Ureter (tissue), 1 donor: ENCODE measurements at regions not wholly inside any gene's neighbourhood (a gene's known extent, or its start where the extent isn't known, plus 50 kb on each side); places are given as distances from the start of the nearest gene placed in this dataset.

ENCODE experiments used
- DNase-seq: peaks from one replicate; pipeline ENCODE4 v3.0.0-alpha.2; 2020; ENCODE audit warnings: low spot score
- donor health status: DM: yes; HTN: yes; CAD: no.

DNA sequence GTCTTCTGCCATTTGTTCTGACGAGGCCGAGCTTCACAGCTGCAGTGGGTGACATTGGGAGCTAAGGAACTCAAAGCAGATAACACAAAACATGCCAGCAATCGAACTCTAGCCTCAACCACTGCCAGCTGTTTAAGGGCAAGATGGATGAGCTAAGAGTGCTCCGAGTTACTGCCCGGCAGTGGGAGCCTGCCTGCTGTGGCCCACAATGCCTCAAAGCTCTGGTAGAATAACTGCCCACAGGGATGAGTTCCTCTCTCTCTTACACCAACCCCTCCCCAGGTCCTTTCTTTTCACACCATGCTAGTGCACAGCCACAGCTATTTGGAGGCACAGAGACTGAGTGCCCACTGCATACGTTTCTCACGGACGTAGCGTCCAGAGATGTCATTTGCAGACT is 330.5 kb downstream of the FGF9 start:
- DNase-seq: no peak

DNA sequence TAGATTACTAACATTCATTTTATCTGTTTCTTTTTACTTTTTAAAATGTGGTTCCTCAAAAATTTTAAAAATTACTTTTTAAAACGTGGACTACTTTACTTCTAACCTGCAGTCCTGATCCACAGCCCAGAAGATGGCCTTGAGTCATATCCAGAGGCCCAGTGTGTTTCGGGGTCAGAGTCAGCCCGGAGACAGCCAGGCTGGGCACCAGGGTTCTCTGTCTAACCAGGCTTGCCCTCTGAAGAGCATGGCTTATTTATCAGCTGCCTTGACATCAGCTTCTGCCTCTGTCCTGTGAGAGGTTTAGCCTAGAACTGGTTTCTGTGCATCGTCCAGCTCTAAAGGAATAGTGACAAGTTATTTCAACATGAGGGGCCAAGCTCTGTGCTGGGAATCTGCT is 332.0 kb downstream of the FGF9 start:
- no peak for DNase-seq

GRCh38 chr13:22009500-22009899 is 338.6 kb downstream of the FGF9 start:
- no peak for DNase-seq

- no peak for DNase-seq
Observed at GRCh38 chr13:22009937-22010336, 339.1 kb downstream of the FGF9 start.

GRCh38 chr13:22012686-22013085 is 341.8 kb downstream of the FGF9 start:
- no peak for DNase-seq

DNA sequence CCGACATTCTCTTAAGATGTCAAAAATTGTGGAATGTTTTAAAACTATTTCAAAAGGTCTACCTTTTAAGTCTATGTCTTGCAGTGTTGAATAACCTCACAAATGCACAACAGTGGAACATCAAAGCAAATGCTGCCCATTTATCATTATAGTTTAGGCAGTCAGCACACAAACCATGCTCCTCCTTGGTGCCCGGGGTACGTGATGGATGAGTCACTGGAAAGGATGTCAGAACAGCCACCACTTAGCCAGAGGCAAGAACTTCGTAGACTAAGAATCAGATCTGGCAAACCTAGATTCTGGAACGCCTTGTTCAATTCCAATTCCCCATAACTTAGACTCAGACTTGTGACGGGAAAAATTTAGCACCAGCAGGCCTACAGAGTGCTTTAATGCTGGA is 343.6 kb downstream of the FGF9 start:
- no peak for DNase-seq

DNA sequence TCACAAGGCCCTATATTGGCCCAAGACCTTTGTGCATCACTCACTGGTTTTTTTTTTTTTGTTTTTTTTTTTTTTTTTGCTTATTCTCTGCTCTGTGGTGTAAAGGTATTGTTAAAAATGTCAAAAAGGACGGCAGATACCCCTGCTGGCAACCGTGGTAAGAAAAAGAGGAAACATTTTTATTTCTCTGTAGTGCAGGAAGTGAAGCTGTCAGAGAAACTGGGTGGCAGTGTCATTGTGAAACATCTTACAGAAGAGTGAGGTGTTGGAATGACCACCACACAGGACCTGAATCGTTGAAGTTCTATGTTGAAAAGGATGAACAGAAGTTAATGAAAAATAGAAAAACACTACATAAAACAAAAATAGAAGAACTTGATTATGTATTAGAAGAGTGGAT is 346.4 kb downstream of the FGF9 start:
- DNase-seq: no peak

DNA sequence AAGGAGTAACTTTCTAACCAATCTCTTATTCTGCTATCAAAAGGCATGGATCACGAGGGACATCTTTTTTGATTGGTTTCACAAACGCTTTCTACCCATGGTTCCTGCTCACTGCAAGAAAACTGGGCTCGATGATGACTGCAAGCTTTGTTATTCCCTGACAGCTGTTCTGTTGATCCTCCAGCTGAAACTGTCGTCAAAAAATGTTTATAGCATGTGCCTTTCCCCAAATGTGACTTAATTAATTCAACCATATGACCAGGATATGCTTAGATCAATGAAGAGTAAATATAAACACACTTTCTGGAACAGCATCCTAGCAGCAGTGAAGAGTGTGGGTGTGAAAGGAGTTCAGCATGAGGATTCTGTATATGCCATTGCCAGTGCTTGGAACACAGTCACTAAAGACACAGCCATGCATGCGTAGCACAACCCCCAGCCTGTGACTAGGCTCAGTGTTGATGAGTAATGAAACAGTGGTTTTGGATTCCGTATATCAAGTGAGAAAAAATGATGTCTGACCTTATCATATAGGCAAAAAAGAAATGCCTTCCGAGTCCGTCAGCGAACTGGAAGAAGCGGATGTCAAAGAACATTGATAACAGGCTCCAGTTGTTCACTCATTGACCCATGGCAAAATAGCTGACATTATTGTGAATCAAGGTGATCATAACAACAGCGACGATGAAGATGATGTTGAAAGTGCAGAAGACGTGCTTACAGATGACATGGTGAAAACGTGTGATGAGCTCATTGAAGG is 347.4 kb downstream of the FGF9 start:
- DNase-seq: no peak

GRCh38 chr13:22018836-22019210 is 347.9 kb downstream of the FGF9 start:
- no peak for DNase-seq

DNA sequence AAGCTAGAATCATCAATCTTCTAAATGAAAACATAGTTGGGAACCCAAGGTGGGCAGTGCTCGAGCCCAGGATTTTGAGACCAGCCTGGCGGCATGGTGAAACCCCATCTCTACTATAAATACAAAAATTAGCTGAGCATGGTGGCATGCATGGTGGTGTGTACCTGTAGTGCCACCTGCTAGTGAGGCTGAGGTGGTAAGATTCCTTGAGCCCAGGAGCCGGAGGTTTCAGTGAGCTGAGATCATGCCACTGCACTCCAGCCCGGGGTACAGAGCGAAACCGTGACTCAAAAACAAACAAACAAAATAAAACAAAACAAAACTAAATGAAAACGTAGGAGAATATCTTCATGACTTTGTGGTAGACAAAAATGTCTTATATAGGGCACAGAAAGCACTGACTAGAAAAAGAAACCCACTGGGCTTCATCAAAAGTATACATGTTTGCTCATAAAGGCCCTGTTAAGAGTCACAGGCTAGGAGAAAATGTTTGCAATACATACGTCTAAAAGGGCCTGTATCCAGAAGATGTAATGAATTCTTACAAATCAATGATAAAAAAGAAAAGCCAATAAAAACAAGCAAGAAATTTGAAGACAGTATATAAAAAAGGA is 353.6 kb downstream of the FGF9 start:
- no peak for DNase-seq

DNA sequence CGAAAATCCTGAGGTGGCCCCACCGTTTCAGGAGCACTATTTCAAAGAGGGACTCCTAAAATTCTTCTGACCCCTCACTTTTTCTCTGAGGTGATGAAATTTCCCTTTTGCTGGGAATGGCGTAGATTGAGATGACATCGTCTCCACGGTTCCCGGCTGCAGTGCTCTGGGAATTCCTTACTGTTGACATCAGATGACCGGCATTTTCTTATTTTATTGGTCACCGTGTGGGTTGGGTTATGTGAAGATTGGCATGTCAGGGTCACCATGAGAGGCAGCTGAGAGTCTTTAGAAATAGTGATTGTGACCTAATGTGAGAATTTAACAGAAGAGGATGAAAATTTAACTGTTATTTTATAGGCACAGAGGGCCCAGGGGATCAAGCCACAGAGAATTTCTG is 356.7 kb downstream of the FGF9 start:
- DNase-seq: no peak

DNA sequence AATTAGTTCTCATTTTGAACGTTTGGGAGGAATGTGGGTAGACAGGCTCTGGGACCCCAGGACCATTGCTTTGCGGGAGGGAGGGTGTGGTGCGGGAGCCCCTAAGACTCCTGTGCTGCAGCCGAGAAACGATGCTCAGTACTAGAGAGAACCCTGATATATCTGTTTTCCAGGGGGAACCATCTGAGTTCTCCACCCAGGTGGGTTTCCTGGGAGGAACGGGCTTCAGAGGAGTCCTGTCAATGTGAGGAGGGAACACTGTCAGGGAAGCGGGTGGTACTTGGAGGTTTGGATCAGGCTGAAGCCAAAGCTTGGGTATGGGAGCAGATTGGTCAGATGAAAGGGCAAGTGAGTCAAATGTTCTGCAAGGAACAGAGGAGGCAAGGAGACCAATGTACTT is 358.0 kb downstream of the FGF9 start:
- DNase-seq: no peak

DNA sequence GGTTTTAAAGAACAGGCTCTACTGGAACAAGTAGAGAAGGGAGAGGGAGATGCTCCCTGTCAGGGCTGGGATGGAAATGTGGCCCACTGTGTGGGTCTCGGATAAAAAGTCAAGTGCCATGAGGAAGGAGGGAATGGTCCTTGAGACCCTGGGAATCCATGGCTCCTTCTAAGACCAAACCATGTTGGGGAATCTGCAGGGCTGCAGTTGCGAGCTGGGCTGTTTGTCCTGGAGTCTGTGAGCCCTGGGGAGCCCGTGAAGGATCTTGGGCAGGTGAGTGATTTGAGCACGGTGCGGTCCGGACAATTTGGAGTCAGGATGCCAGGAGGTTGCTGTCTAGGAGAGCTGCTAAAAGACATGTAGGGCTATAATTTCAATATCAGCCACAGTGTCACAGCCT is 359.4 kb downstream of the FGF9 start:
- no peak for DNase-seq

GRCh38 chr13:22031702-22032286 is 360.9 kb downstream of the FGF9 start:
- no peak for DNase-seq

DNA sequence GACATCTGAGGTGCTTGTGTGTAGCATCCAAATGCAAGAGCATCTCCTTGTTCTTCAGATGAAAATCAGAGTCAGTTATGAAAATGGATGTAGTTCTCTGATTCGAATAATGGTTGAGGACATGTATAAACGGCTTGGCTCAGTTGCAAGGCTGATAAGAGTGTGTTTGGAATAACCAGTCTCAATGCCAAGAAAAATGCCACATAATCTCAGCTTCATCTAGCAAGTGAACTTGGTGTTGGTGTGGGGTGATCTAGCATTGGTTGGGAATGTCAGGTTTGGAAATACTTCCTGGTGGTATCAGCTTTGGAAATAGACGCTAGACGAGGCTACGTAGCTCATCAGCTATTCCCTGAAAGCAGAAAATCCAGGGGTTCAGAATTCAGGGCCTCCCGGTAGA is 362.0 kb downstream of the FGF9 start:
- no peak for DNase-seq

- no peak for DNase-seq
Observed at GRCh38 chr13:22039961-22040360, 369.1 kb downstream of the FGF9 start.

GRCh38 chr13:22040810-22041364 is 370.0 kb downstream of the FGF9 start:
- DNase-seq: no peak

DNA sequence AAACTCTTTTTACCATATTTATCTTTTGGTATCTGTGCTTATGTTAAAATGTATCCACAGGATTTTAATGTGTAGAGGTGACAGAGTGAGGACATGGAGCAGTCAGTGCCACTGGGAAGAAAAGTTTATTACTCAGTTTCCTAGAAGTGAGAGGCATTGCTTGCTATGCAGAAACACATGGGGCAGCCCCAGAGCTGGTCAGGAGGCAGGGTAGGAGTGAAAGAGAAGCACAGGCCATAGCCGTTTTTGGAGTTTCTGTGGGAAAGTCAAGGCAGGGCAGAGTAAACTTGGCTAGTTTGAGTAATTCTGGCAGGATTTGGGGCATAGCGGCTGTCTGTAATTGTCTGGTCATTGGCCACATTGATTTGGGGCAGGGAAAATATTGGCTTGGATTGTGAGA is 370.9 kb downstream of the FGF9 start:
- DNase-seq: no peak

- no peak for DNase-seq
Observed at GRCh38 chr13:22047082-22047784, 376.4 kb downstream of the FGF9 start.

DNA sequence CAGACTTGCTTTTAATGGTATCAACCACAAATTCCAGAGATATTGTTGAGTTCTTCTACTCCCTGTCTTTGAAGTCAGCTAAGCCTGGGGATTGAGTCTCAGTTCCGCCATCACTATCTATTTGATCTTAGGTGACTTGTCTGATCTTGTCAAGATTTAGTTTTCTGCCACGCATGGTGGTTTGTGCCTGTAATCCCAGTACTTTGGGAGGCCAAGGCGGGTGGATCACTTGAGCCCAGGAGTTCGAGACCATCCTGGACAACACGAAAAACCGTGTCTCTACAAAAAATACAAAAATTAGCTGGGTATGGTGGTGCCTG is 376.9 kb downstream of the FGF9 start:
- DNase-seq: no peak

- DNase-seq: no peak
Observed at GRCh38 chr13:22049384-22049783, 378.5 kb downstream of the FGF9 start.

- DNase-seq: no peak
Observed at GRCh38 chr13:22050951-22051563, 380.2 kb downstream of the FGF9 start.
